Loucy (cell line): ENCODE measurements at regions not wholly inside any gene's neighbourhood (a gene's known extent, or its start where the extent isn't known, plus 50 kb on each side); places are given as distances from the start of the nearest gene placed in this dataset.

Source experiments
- H2AFZ ChIP-seq: fragments of 200-600 bp; sonication (generic); 2 replicates; pipeline ENCODE4 v1.6.0; 2016; ENCODE audit warnings: antibody characterized with exemption, mild to moderate bottlenecking, low read length, moderate library complexity
- H3F3A ChIP-seq: fragments of 200-600 bp; 2 replicates; pipeline ENCODE4 v1.6.0; 2016; ENCODE audit warnings: antibody characterized with exemption, low read depth, mild to moderate bottlenecking
- H3K27me3 ChIP-seq: fragments of 200-600 bp; sonication (generic); 2 replicates; pipeline ENCODE4 v1.6.1; 2014; ENCODE audit warnings: low read length, mild to moderate bottlenecking; ENCODE audit not compliant: insufficient read depth, poor library complexity, severe bottlenecking
- H3K36me3 ChIP-seq: fragments of 200-600 bp; sonication (generic); 2 replicates; pipeline ENCODE4 v1.6.1; 2016; ENCODE audit warnings: low read length; ENCODE audit not compliant: insufficient read depth
- H3K4me1 ChIP-seq: fragments of 200-600 bp; sonication (generic); 2 replicates; pipeline ENCODE4 v1.5.1; 2014; ENCODE audit warnings: low read length, mild to moderate bottlenecking; ENCODE audit not compliant: insufficient read depth, poor library complexity, severe bottlenecking
- H3K4me2 ChIP-seq: fragments of 200-600 bp; sonication (generic); 2 replicates; pipeline ENCODE4 v1.6.0; 2014; ENCODE audit warnings: antibody characterized with exemption, low read length, low read depth, mild to moderate bottlenecking; ENCODE audit not compliant: poor library complexity, severe bottlenecking
- H3K4me3 ChIP-seq: fragments of 200-600 bp; sonication (generic); 2 replicates; pipeline ENCODE4 v1.5.1; 2014; ENCODE audit warnings: low read length, mild to moderate bottlenecking, mixed read lengths; ENCODE audit not compliant: poor library complexity, severe bottlenecking
- H3K79me2 ChIP-seq: fragments of 200-600 bp; sonication (generic); 2 replicates; pipeline ENCODE4 v1.6.1; 2014; ENCODE audit warnings: low read length; ENCODE audit not compliant: insufficient read depth
- H3K9ac ChIP-seq: fragments of 200-600 bp; sonication (generic); 2 replicates; pipeline ENCODE4 v1.6.0; 2014; ENCODE audit warnings: mild to moderate bottlenecking, low read depth, low read length, moderate library complexity; ENCODE audit not compliant: poor library complexity, severe bottlenecking
- H3K9me2 ChIP-seq: fragments of 200-600 bp; sonication (generic); replicated peaks from 2 replicates; pipeline ENCODE4 v1.6.1; 2016; ENCODE audit warnings: low read depth, low read length, mixed read lengths
- H3K9me3 ChIP-seq: fragments of 200-600 bp; sonication (generic); 2 replicates; pipeline ENCODE4 v1.6.1; 2014; ENCODE audit warnings: mild to moderate bottlenecking, antibody characterized with exemption, low read length, low read depth; ENCODE audit not compliant: insufficient read depth
- H4K20me1 ChIP-seq: fragments of 200-600 bp; sonication (generic); 2 replicates; pipeline ENCODE4 v1.6.0; 2014; ENCODE audit warnings: antibody characterized with exemption, low read length, mild to moderate bottlenecking; ENCODE audit not compliant: insufficient read depth, poor library complexity, severe bottlenecking
- CTCF ChIP-seq: fragments of 200-600 bp; sonication (generic); conservative IDR thresholded peaks from 2 replicates; pipeline ENCODE4 v1.5.1; 2014; ENCODE audit warnings: mild to moderate bottlenecking, antibody characterized with exemption, low read length
- EZH2phosphoT487 ChIP-seq: fragments of 200-600 bp; IDR thresholded peaks from 2 replicates; pipeline ENCODE4 v1.6.1; 2018; ENCODE audit warnings: antibody characterized with exemption, mild to moderate bottlenecking, moderate library complexity, borderline replicate concordance

DNA sequence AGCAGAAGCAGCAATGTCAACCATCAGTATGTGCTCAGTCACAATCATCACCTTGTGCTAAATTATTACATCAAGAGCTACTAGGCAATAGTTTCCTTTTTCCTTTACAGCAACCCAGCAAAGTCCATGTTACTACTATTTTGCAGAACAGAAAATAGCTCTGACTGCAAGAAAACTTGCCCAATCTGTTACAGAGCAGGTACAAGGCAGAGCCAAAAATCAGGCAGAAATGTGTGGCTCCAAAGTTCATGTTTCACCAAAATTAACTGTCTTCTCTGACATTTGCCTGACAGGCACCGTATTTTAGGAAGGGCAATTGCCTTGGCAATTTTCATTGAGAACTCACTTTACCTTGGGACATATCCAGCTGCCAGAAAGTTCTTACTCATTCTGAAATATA is 177.6 kb upstream of the TMTC4 start:
- H2AFZ ChIP-seq, result no peak overlapping the region

DNA sequence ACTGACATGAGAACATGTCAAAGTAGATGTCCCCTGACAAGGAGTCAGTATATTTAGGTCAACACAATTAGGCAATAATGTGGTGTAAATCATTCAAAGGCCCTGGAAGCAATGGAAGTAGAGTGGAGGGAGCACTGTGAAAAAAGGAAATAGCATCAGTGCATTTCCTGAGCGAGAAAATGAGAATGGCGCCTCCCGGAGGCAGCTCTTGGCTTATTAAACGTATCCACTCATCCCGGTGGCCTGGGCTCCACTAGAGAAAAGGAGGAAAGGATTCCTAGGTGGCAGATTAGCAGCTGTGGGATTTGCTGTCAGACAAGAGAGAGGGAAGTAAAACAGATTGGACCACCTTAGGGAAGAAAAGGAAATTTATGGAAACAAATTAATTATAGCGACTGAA is 173.7 kb upstream of the TMTC4 start:
- no peaks in the 10 kb centered on the region for H3F3A ChIP-seq
- H3K4me2 ChIP-seq, result no peak overlapping the region
- H2AFZ ChIP-seq, result no peak overlapping the region
- no peaks in the 10 kb centered on the region; the same call in 1 of the 2 replicates for H3K9me2 ChIP-seq
- no peaks in the 10 kb centered on the region for H3K9me3 ChIP-seq
- H4K20me1 ChIP-seq, result no peaks in the 10 kb centered on the region
- no peak overlapping the region for H3K9ac ChIP-seq
- no peaks in the 10 kb centered on the region for H3K79me2 ChIP-seq
- H3K4me1 ChIP-seq, result no peaks in the 10 kb centered on the region
- TF ChIP-seq EZH2phosphoT487, result no peak
- no peak for TF ChIP-seq CTCF
- H3K27me3 ChIP-seq, result no peaks in the 10 kb centered on the region
- H3K36me3 ChIP-seq, result no peaks in the 10 kb centered on the region
- no peak overlapping the region for H3K4me3 ChIP-seq

More for the DNA sequence above, 177.6 kb upstream of the TMTC4 start:
- Histone ChIP-seq H3K4me2 (no peak overlapping the region), H3K9ac (no peak overlapping the region), H3K79me2 (no peaks in the 10 kb centered on the region), H3F3A (no peaks in the 10 kb centered on the region), H3K36me3 (no peaks in the 10 kb centered on the region), H3K27me3 (no peaks in the 10 kb centered on the region), H3K4me1 (no peaks in the 10 kb centered on the region), H4K20me1 (no peaks in the 10 kb centered on the region), H3K9me3 (no peaks in the 10 kb centered on the region), H3K9me2 (no peaks in the 10 kb centered on the region), H3K4me3 (no peak overlapping the region)
- TF ChIP-seq CTCF (no peak), EZH2phosphoT487 (no peak)

GRCh38 chr13:100845128-100845757 is 170.6 kb upstream of the TMTC4 start:
- H3K9me3 ChIP-seq, result no peaks in the 10 kb centered on the region
- H3K36me3 ChIP-seq, result no peaks in the 10 kb centered on the region
- H3K4me3 ChIP-seq, result no peak overlapping the region
- no peak overlapping the region for H3K4me2 ChIP-seq
- no peaks in the 10 kb centered on the region for H4K20me1 ChIP-seq
- no peaks in the 10 kb centered on the region; the same call in 1 of the 2 replicates for H3K9me2 ChIP-seq
- H2AFZ ChIP-seq, result no peak overlapping the region
- no peaks in the 10 kb centered on the region for H3K4me1 ChIP-seq
- no peaks in the 10 kb centered on the region for H3F3A ChIP-seq
- H3K79me2 ChIP-seq, result no peaks in the 10 kb centered on the region
- H3K27me3 ChIP-seq, result no peaks in the 10 kb centered on the region
- no peak overlapping the region for H3K9ac ChIP-seq
- TF ChIP-seq CTCF (no peak), EZH2phosphoT487 (no peak)
